NOMO-1 treated with DMSO at 0.1 percent for 48 hours (cell line): ENCODE measurements at regions not wholly inside any gene's neighbourhood (a gene's known extent, or its start where the extent isn't known, plus 50 kb on each side); places are given as distances from the start of the nearest gene placed in this dataset.
"Not testable (repeated sequence)": the region's sequence is repeated elsewhere in the genome, so short reads cannot be mapped to it uniquely, and the experiment has no call there.

Experiments
- DNase-seq: peaks from one replicate; lab custom pipeline; 2025; ENCODE audit not compliant: unreplicated experiment; lab: John Stamatoyannopoulos, UW

DNA sequence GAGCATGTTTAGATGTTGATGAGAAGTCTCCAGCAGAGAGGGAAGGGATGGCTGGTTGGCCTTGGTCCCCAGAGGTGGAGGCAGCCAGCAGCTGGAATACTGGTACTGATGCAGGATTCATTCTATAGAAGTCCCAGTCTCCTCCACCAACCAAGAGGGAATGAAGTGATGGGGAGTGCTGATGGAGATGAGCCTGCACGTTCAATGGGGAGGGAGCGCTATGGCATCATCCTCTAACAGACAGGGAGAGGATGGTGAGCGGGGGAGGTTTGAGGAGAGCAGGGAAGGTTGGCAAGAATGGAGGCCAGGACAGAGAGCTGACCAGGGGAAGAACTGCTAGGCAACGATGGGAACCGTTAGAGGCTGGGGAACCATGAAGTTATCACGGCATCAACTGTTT lies 159.8 kb upstream of the MVB12B start:
- DNase-seq: no peak

DNA sequence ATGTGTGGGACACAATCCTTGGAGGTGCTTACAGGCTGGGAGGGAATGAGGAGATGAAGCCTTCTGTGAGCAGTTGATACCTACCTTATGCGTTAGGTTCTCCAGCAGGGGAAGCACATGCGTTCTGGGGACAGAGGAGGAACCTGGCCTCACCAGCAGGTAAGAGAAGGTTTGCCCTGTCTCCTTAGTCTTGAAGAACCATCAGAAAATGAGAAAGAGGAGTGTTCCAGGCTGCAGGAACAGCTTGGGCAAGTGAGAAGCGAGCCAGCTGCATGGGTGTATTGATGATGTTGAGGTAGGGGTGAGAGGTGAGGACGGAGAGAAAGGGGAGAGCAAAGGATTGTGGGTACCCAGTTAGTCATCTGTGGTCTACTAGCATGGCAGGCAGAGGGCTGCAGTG lies 156.9 kb upstream of the MVB12B start:
- DNase-seq: no peak

DNA sequence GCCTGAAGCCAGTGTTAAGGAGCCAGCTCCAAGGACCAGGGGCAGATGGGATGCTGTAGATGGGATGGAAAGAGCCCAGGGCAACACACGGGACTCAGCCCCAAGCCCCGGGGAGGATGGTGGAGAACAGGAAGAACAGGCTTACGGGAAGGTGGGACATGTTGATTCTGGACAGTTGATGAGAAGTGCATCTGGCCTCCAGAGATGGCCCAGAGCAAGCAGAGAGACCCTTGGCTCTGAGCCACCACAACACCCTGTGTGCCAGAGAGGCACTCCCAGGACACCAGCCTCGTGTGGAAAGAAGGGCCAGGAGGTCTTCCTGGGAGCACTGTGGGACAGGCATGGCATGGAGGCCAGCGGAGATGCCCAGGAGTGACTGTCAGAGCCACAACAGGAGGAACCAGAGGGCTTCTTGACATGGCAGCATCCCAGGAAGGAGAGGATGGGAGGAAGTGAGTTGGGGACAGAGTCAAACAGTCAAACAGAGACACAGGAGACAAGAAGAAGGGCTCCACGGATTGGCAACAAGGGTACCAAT lies 156.3 kb upstream of the MVB12B start:
- no peak for DNase-seq

DNA sequence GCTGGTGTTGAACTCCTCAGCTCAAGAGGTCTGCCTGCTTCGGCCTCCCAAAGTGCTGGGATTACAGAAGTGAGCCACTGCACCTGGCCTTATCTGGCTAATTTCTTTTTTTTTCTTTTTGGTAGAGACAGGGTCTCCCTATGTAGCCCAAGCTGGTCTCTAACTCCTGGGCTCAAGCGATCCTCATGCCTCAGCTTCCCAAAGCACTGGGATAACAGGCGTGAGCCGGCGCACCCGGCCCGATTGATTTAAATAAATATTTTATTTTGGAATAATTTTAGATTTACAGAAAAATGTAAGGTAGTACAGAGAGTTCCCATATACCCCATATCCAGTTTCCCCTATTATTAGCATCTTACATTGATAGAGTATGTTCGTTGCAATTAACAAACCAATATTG lies 155.0 kb upstream of the MVB12B start:
- DNase-seq: no peak

DNA sequence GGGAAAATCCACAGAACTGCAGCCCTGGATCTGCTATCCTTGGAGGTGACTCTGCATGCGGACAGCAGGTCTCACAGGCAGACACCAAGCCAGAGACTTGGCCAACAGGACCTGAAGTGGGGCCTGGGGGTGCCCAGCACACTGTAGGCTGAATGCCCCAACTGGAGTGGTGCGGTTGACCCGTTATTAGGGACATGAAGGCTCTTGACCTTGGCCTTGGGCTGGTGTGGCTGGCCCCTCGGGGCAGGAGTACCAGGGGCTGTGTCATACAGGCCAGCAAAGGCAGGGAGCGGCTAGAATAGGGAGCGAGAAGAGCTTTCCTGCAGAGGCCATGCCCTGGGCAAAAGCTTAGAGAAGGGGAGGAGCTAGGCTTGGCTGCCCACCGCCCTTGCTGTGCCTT lies 153.2 kb upstream of the MVB12B start:
- DNase-seq: no peak

DNA sequence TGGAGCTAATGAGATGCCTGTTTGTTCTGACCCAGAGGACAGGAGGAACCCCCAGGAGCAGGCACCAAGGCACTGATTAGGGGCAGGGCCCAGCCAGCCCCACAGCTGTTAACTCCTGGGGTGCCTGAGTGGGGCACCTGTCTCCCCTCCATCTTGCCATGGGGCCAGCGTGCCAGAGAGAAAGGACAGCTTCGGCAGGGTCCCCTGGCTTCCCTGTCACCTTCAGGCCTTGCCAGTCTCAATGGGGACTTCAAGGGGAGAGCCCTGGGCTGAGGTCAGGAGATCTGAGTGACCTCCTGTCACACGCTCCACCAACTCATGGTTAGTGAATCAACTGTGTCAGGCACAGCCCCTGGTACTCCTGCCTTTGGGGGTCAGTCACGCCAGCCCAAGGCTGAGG lies 152.7 kb upstream of the MVB12B start:
- no peak for DNase-seq

DNA sequence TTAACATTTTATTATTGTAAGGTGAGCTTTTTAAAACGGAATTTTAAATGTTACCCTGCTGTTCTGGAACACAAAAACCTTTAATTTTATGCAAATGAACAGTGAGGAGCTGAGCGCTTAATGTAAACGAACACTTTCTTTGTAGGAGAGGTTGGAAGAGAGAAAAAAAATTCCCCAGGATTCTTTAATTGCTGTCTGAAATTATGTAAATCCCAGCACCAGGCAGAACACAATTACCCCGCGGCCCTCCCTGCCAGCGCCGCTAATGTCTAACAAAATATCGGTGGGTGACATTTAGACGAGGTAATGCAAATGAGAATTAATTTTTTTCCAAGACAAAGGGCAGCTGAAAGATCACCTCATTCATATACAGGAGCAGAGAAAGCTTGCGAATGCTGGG lies 143.4 kb upstream of the MVB12B start:
- no peak for DNase-seq

DNA sequence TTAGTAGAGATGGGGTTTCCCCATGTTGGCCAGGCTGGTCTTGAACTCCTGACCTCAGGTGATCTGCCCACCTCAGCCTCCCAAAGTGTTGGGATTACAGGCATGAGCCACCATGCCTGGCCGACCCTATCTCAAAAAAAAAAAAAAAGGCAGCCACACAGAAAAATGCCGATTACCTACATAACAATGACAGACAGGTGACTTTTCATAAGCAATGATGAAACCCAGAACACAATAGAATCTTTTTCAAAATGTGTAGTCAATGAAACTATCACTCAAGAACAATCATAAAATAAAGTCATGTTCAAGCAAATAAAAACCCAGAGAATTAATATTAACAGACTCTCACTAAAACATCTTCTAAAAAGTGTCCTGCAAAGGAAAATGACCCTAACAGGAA lies 135.6 kb upstream of the MVB12B start:
- not testable (repeated sequence) for DNase-seq

DNA sequence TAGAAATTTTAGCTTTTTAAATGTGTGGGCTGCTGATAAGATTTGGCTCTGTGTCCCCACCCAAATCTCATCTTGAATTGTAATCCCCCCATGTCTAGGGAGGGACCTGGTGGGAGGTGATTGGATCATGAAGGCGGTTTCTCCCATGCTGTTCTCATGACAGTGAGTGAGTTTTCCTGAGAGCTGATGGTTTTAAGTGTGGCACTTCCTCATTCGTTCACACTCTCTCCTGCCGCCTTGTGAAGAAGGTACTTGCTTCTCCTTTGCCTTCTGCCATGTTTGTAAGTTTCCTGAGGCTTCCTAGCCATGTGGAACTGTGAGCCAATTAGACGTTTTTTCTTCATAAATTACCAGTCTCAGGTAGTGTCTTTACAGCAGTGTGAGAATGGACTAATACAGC lies 127.8 kb upstream of the MVB12B start:
- DNase-seq: no peak

DNA sequence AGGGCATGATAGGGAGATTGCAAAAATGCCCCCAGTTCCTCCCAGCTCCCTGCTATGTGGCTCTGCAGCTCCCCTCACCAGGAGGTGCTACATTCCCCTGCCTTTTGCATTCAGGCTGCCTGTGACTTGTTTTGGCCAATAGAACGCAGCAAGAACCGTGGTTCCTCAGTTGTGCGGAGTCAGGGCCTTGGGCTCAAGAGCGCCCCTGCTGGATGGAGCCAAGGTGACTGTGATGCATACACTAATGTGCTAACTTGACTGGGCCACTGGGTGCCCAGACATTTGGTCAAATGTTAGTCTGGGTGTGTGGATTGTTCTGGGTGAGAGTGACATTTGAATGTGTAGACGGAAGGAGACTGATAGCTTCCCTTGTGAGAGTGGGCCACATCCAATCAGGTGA lies 123.3 kb upstream of the MVB12B start:
- DNase-seq: no peak

DNA sequence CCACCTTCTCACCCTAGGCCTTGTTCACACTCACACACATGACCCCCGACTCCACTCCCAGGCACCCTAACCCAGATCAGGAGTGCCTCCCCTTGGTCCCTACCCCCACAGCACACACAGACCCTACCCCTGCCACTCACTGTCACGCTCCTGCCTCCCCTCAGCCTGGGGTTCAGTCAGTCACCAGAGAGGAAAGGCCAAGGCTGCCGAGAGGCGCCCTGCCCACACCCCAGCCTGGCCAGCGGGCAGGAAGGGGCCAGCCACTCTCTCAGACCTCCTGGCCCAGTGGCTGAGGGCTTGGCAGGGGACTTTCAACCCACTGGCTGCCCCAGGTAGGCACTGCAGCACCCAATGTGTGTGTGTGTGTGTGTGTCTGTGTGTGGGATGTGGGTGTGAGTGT lies 122.4 kb upstream of the MVB12B start:
- no peak for DNase-seq

DNA sequence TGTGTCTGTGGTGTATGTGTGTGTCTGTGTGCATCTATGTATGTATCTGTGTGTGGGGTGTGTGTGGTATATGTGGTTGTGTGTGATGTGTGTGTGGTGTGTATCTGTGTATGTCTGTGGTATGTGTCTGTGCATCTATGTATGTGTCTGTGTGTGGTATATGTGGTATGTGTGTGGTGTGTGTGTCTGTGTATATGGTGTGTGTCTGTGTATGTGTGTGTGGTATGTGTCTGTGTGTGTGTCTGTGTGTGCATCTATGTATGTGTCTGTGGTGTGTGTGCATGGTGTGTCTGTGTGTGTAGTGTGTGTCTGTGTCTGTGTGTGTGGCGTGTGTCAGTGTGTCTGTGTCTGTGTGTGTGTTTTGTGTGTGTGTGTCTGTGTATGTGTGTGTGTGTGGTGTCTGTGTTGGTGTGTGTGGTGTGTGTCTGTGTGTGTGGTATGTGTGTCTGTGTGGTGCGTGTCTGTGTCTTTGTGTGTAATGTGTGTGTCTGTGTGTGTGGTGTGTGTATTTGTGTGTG lies 121.9 kb upstream of the MVB12B start:
- no peak for DNase-seq

DNA sequence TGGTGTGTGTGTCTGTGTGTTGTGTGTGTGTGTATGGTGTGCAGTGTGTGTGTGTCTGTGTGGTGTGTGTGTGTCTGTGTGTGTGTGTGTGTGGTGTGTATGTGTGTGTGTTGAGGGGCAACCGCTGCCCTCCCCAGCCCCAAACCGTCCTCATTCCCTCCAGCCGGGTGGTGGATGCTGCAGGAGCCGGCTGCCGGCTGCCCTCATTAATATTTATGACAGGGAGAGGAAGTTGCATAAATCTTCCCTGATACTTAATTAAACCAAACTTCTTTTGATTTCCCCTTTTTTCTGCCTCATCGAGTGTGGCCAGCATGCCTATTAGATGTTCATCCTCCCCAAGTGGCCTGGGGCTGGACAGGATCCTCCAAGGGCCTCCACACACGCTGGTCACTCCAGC lies 121.4 kb upstream of the MVB12B start:
- peak; percentile 77 for DNase-seq

DNA sequence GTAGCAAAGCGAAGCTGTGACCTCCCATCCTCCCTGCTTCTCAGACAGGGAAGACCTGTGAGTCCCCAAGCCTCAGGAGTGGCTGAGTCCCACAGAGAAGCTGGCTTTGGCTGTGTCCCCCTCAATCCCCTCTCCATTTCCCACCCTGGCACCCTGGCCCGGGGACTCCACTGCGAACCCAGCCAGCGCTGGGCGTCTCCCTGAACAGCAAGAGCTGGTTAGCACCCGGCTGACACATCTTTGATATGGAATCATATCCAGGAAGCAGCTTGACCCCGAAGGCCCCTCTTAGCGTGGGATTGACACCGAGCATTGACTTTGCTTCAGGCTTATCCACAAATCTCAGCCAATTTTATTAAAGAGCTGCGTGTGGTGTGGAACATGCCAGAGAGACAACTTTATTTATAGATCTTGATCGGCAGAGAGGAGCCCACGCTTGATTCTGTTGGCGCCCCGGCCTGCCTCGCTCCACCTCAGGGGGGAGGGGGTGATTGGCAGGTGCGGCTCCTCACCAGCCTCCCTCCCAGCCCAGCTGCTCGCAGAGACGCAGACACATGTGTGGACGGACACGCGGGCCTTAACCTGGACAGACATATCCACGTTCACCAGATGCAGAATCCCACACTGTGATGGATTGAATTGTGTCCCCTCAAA lies 120.7 kb upstream of the MVB12B start:
- DNase-seq: no peak

DNA sequence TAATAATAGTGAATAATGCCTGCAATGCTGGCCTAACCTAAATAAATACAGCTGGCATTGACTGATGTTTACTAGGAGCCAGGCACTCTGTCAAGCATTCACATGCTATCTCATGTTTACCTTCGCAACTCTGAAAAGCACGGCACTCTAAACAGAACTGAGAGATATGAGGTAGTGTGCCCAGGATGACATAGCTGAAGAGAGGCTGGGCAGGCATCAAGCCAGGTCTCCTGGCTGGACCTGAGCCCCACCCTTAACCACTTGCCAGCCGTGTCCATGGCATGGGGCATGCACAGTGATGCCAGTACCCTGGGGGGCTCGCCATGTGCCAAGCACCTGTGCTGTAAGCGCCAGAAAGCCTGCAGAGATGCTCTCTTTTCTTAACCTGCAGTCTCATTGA lies 119.4 kb upstream of the MVB12B start:
- no peak for DNase-seq

DNA sequence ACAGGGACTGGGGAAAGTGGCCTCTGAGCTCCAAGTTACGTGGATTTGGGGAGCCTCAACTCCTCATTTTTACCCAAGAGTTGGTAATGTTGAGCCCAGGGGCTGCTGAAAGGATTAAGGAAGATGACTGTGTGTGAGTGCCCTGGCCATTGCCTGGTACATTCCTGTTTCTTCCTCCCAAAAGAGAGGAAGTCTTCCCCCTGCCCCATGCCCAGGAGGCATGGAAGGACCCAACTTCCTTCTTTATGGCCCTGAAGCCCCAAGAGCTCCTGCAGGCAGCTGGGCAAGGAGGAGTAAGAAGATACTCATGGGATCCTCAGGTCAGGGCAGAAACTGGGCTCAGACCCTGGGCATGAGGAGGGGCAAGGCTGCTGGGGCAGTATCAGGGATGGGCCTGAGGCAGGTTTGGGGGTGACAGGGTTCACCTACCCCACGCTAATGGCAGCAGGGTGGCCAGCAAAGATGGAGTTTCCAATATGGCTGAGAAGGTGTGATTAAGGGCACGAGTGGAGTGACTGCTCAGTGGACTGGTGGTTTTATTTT lies 118.3 kb upstream of the MVB12B start:
- no peak for DNase-seq

DNA sequence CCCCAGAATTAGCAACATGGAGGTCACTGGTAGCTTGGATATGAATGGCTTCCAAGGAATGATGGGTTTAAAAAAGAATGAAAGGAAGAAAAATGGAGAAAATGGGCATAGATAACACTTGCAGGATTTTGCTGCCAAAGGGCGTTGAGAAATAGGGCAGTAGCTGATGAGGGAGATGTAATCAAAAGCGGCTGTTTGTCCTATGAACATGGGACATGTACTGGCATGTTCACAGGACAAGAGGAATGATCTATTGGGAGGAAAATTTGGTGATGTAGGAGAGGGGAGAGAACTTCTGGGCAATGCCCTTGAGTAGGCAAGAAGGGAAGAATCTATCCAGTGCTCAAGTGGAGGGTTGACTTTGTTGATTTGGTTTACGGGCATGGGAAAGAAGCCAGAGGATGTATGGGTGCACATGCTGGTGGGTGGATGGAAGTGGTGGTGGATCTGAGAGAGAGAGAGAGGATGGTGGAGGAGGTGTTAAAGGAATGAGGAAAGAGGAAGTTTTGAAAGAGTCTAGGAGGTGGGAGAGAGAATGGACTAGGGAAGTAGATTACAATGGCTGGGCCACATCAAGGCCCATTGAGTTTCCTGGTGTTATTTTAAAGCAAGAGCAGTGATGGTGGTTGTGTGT lies 115.1 kb upstream of the MVB12B start:
- no peak for DNase-seq

DNA sequence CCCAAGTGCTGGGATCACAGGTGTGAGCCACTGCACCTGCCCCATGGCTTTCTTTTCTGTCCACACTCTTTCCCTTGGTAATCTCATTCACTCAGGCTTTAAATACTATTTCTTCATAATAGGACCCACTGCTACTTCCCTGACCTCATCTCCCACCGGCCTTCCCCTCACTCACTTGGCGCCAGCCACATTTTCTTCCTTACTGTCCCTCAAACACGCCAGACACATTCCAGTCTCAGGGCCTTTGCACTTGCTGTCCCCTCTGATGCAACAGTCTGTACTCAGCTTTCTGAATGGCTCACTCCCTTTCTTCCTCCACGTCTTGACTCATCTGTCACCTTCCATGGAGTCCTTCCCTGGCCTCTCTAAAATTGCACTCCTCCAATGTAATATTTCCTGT lies 111.1 kb upstream of the MVB12B start:
- DNase-seq: no peak

DNA sequence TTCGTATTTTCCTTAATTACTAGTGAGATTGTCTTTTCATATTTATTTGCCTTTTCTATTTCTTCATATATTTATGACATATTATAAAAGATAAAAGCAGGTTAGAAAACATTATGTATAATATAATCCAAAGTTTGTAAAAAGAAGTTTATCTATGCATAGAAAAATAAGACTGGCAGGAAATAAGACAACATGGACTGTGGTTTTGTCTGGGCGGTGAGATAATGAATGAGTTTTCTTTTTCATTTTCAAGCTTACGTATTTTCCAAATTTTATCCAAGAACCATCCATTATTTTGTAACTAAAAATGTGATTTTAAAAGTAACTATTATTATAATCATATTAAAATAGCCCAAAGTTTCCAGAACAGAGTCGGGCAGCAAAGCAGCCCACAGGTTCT lies 109.8 kb upstream of the MVB12B start:
- DNase-seq: no peak

DNA sequence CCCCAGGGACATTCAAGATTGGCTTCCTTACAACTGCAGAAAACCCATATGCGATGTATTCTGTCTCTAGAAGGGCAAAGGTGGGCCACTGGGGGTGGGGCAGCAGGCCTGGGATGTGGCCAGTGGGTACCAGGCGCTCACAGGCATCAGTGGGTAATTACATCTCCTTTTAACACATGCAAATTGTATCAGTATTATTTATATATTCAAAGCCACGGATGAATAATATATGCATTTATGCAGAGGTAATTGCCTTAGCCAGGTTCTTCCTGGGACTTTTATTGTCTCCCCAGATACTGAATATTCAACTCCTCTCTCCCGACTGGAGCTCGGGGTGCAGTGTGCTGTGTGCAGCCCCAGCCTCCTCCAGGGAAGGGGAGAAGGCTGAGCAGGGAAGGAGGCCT lies 109.4 kb upstream of the MVB12B start:
- DNase-seq: no peak

DNA sequence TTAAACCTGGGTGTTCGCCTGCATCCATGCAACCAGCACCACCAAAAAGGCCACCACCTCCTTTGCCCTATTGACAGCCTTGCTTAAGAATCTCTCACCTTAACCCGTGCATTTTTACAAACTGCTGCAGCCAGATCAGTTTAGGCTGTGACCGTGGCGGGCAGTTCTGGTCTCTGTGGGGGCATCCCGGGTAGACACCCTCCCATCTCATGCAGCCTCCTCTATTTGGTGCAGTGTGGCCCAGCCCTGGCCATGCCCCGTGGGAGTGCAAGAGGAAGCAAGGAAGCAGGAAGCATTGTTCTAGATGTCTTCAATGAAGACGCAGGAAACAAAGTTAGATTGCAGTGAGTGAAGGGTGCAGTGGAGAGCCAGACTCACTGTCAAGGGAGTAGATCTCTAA lies 108.8 kb upstream of the MVB12B start:
- DNase-seq: no peak

DNA sequence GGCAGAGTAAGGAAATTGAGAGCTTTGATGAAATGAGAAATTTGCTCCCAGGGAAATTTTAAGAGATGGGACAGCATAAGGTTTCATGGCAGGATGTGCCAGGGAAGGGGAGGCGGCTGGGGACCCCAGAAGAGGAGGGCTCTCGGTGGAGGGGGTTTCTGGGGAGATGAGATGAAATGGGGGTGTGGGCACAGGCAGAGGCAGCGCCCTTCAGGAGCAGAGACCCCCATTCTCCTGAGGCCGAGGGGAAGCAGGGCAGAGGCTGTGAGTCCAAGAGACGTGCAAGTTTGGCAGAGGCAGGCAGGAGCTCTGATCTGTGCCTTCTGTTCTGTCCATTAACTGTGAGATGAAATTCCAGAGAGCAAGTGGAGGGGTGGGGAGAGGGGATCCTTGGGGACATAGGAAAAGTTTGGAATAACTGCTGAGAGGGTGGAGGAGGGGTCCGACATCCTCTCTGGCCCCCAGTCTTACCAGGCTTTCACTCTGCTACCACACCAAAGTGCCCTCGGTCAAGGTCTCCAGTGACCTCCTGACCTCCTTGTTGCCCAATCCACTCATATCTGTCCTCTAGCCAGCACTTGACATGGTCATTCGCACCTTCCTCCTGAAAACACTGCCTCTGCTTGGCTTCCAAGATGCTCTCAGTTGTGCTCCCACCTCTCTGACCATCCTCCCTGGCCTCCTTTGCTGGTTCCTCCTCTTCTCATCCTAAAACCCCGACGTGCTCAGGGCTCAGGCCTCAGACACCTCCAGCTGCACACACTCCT lies 108.1 kb upstream of the MVB12B start:
- no peak for DNase-seq
